ENCODE measurements at regions not wholly inside any gene's neighbourhood (a gene's known extent, or its start where the extent isn't known, plus 50 kb on each side); places are given as distances from the start of the nearest gene placed in this dataset.

DNA sequence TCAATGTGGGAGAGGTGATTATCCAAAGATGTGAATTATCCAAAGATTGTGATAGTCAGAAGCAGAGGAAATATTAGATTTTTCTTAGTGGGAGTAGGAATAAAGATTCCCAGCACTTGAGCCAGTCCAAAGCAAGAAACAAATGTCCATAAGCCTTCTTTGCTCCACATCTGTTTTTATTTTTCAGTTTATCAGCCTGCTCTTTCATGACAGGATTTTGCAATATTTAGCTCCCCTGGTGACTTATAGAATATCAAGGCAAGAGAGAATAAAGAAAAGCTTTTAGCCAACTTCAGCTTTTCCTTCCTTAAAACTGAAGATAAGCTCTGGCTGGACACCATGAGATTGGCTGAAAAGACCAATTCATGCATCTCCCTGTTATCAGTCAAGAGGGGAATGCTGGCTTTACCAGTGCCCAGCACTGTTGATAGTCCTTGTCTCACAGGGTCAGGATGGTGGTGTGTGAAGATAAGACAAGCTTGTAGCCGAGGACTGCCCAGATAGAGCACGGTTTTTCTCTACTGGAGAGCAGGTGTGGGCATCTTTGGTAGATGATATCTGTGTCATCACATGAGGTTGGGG lies 706.5 kb downstream of the KCNJ2 start:
- H3K9ac ChIP-seq (replicated peaks; ENCODE audit: extremely low read depth, insufficient read depth, low read length) = no peak overlapping the region
- H3K9me3 ChIP-seq (replicated peaks; ENCODE audit: control insufficient read depth, insufficient read depth, low read length) = no peaks in the 10 kb centered on the region
- FAIRE-seq (no peak), DNase-seq (ENCODE audit: low read depth, low spot score) (no peak)
- no peak for TF ChIP-seq GATA2 (IDR thresholded peaks at IDR 0.05; ENCODE audit: insufficient read depth, insufficient read length, low read depth, low read length)
- TF ChIP-seq POLR2A (IDR thresholded peaks at IDR 0.05; ENCODE audit: low read depth, low read length) = no peak
- TF ChIP-seq, protein P1, sequence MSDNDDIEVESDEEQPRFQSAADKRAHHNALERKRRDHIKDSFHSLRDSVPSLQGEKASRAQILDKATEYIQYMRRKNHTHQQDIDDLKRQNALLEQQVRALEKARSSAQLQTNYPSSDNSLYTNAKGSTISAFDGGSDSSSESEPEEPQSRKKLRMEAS (IDR thresholded peaks at IDR 0.05; ENCODE audit: insufficient read depth, insufficient read length) = no peak
- no peak for TF ChIP-seq MYC (IDR thresholded peaks at IDR 0.05; ENCODE audit: low read depth, low read length)
- no peak for TF ChIP-seq EZH2 (IDR thresholded peaks at IDR 0.05; ENCODE audit: borderline replicate concordance, low read depth, low read length, severe bottlenecking)
- TF ChIP-seq JUN (IDR thresholded peaks at IDR 0.05; ENCODE audit: borderline replicate concordance, insufficient read depth, insufficient read length, low read depth) = no peak
- TF ChIP-seq, protein P2, sequence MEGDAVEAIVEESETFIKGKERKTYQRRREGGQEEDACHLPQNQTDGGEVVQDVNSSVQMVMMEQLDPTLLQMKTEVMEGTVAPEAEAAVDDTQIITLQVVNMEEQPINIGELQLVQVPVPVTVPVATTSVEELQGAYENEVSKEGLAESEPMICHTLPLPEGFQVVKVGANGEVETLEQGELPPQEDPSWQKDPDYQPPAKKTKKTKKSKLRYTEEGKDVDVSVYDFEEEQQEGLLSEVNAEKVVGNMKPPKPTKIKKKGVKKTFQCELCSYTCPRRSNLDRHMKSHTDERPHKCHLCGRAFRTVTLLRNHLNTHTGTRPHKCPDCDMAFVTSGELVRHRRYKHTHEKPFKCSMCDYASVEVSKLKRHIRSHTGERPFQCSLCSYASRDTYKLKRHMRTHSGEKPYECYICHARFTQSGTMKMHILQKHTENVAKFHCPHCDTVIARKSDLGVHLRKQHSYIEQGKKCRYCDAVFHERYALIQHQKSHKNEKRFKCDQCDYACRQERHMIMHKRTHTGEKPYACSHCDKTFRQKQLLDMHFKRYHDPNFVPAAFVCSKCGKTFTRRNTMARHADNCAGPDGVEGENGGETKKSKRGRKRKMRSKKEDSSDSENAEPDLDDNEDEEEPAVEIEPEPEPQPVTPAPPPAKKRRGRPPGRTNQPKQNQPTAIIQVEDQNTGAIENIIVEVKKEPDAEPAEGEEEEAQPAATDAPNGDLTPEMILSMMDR (IDR thresholded peaks at IDR 0.05; ENCODE audit: extremely low read depth in 1 of 2, insufficient read depth in 1 of 2, low read depth in 1 of 2, low read length in 2 of 2) = no peak
- H3K4me3 ChIP-seq (replicated peaks in 1 of 3; ENCODE audit: insufficient read depth in 1 of 3, low read depth in 1 of 3, low read length in 3 of 3) = no peak overlapping the region
- CTCF ChIA-PET = no interaction called here
- H3K27me3 ChIP-seq (ENCODE audit: control insufficient read depth in 2 of 2, insufficient read depth in 2 of 2, low read length in 2 of 2) = no peaks in the 10 kb centered on the region
- no peaks in the 10 kb centered on the region for H3K4me1 ChIP-seq (ENCODE audit: control insufficient read depth, extremely low read depth, insufficient read depth, low read length)
- no peaks in the 10 kb centered on the region for H3K9me1 ChIP-seq (replicated peaks; ENCODE audit: control insufficient read depth, extremely low read depth, insufficient read depth, low read length)
- POLR2A ChIA-PET = no interaction called here
- H2AFZ ChIP-seq (ENCODE audit: low read depth, low read length) = no peak overlapping the region
- no peaks in the 10 kb centered on the region for H4K20me1 ChIP-seq (replicated peaks; ENCODE audit: control insufficient read depth, extremely low read depth, insufficient read depth, low read length)
- H3K36me3 ChIP-seq (ENCODE audit: control insufficient read depth in 2 of 2, extremely low read depth in 1 of 2, insufficient read depth in 2 of 2, low read length in 2 of 2) = no peaks in the 10 kb centered on the region
- dilution Hi-C loops (cut with MboI; ENCODE audit: extremely low pct_ligation_motif_present, low sequenced_read_pairs) = no loop called here
- BruUV-seq (replicated peaks) = no TSS peak
- no peaks in the 10 kb centered on the region for H3K79me2 ChIP-seq (ENCODE audit: control insufficient read depth, insufficient read depth, low read length)
- H3K27ac ChIP-seq (ENCODE audit: insufficient read depth, low read depth, low read length) = no peak overlapping the region
- intact Hi-C loops (cut with micrococcal nuclease) = no loop called here
- no peak overlapping the region for H3K4me2 ChIP-seq (ENCODE audit: insufficient read depth, low read length)

Data from endothelial cell of umbilical vein (primary cell).